Mucosa of stomach (tissue), 1 donor: ENCODE measurements at regions not wholly inside any gene's neighbourhood (a gene's known extent, or its start where the extent isn't known, plus 50 kb on each side); places are given as distances from the start of the nearest gene placed in this dataset.

ENCODE experiments used
- H3K27me3 ChIP-seq: one replicate; pipeline ENCODE4 v1.7.0; 2013; ENCODE audit warnings: mild to moderate bottlenecking, low read length; ENCODE audit not compliant: control insufficient read depth, insufficient read depth
- H3K36me3 ChIP-seq: one replicate; pipeline ENCODE4 v1.7.0; 2013; ENCODE audit warnings: low read length; ENCODE audit not compliant: control insufficient read depth, insufficient read depth
- H3K4me1 ChIP-seq: one replicate; pipeline ENCODE4 v1.7.0; 2013; ENCODE audit warnings: mild to moderate bottlenecking, low read length; ENCODE audit not compliant: control insufficient read depth, insufficient read depth
- H3K4me3 ChIP-seq: one replicate; pipeline ENCODE4 v1.7.0; 2013; ENCODE audit warnings: low read length
- H3K9ac ChIP-seq: one replicate; pipeline ENCODE4 v1.7.0; 2013; ENCODE audit warnings: mild to moderate bottlenecking, low read length, moderate library complexity
- H3K9me3 ChIP-seq: one replicate; pipeline ENCODE4 v1.7.0; 2013; ENCODE audit warnings: mild to moderate bottlenecking, low read length, moderate library complexity; ENCODE audit not compliant: control insufficient read depth
- donor health status: Pancreatic carcinoma.

DNA sequence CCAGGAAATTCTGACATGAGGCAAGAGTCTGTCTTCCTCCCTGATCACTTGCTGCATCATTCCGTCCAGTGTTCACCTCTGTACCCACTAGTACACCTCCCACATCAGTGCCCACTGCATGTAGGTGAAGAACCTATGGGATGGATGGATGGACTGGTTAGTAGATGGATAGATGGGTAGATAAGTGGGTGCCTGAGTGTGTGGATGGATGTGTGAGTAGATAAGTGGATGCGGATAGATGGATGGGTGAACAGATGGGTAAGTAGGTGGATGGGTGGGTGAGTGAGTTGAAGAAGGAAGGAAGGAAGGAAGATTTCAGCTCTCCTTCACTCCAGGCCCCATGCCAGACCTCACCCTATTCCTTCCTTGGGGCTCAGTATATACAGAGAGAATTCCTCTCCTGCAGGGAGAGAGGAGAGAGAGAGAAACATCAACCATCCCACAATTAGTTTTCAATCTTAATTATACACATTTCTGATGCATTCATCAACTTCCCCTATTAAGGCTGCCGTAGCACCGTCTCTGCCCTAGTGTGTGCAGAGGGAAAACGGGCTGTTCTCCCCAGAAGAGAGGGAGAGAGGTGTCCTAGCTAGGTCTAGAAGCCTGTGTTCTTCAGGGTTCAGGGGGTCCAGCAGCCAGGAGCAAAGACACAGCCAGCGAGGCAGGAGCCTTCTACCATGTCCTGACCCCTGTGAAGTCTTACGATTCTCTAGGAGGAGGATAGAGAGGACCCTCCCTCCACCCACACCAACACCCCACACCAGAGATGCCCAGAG, 125.3 kb downstream of the BUD13 start:
- Histone ChIP-seq H3K9me3 (no peaks in the 10 kb centered on the region), H3K4me1 (no peaks in the 10 kb centered on the region), H3K9ac (no peak overlapping the region), H3K36me3 (no peaks in the 10 kb centered on the region), H3K4me3 (no peak overlapping the region), H3K27me3 (no peaks in the 10 kb centered on the region)

DNA sequence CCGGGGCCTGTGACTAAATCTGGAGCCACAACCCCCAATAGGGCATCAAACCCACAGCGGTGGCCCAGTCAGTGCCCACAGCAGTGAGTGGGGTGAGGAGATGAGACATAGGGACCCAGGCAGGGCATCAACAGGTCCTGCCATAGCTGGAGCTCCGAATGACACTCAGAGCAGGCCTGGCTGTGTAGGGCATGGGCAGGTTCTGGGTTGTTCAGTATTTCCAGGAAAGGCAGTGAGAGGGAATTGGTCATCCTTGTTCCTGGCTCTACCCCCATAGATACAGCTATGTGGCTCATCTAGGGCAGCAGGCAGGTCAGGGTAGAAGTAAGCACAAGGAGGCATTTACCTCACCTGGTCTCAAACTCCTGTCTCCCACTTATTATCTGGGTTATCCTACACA, 126.6 kb downstream of the BUD13 start:
- H3K36me3 ChIP-seq, result no peaks in the 10 kb centered on the region
- no peak overlapping the region for H3K9ac ChIP-seq
- no peaks in the 10 kb centered on the region for H3K4me1 ChIP-seq
- H3K27me3 ChIP-seq, result no peaks in the 10 kb centered on the region
- H3K9me3 ChIP-seq, result no peaks in the 10 kb centered on the region
- no peak overlapping the region for H3K4me3 ChIP-seq

DNA sequence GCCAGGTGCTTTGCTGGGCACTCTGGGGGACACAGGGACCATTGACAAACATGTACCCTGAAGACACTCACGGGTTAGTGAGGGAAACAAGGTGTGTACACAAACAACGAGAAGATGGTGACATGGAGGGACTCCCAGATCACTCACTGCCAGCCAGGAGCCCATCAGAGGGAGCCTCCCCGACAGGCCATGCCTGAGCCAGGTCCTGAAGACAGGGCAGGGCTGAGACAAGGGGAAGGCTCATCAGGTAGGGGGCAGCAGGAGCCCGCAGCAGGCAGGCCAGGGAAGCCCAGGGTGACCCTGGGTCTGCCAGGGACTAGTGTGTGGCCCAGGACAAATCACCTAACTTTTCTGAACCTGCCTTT, 127.9 kb downstream of the BUD13 start:
- H3K9ac ChIP-seq, result no peak overlapping the region
- no peaks in the 10 kb centered on the region for H3K9me3 ChIP-seq
- no peaks in the 10 kb centered on the region for H3K36me3 ChIP-seq
- no peak overlapping the region for H3K4me3 ChIP-seq
- H3K27me3 ChIP-seq, result no peaks in the 10 kb centered on the region
- no peaks in the 10 kb centered on the region for H3K4me1 ChIP-seq

DNA sequence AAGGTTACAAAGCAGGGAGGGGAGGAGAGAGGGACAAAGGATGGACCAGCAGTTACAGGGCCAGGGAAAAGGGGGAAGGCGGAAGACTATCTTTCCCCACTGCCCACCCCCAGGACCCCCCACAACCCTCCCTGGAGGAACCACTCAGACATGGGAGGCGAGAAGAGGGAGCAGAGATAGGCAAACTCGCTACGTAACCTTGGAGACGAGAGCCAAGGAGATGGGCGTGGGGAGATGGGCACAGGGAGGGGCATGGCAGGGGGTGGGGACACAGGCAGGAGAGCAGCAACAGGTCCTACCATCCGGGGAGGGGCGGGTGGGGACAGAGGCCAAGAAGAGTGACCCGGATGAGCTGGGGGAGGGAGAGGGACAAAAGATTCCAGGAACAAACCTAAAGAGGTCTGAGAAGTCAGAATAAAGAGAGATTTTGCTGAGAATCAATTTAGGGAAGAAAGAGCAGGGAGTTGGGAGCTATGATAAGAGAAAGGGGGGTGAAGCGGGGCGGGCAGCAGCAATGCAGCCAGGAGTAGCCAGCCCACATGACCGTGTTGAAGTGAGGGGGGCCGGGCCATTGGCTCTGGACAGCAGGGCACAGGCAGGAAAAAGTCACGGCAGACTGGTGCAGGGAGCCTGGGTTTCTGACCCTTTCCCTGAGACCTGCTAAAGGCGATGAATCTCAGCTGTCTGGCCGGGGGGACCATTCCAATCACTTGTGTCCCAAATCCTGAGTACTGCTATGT, 128.4 kb downstream of the BUD13 start:
- H3K9me3 ChIP-seq, result no peaks in the 10 kb centered on the region
- H3K9ac ChIP-seq, result no peak overlapping the region
- no peak overlapping the region for H3K4me3 ChIP-seq
- no peaks in the 10 kb centered on the region for H3K27me3 ChIP-seq
- no peaks in the 10 kb centered on the region for H3K4me1 ChIP-seq
- H3K36me3 ChIP-seq, result no peaks in the 10 kb centered on the region

DNA sequence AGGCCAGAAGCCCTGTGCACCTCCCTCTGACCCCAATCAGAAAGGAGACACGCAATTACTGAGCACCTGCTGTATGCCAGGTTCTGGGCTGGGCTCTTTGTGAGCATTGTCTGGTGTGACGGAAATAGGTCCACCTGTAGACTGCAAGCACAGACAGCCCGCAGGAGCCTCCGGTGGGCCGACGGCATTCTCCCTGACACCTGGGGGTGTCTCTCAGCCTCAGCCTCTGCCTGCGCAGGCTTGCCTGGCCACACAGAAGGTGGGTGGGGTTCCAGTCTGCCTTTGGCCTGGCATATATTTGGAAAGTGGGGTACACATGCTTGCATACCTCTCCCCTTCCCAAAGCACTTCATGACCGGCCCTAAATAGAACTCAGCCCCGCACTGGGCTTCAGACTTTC, 129.3 kb downstream of the BUD13 start:
- H3K4me3 ChIP-seq, result no peak overlapping the region
- H3K36me3 ChIP-seq, result no peaks in the 10 kb centered on the region
- H3K9me3 ChIP-seq, result no peaks in the 10 kb centered on the region
- no peak overlapping the region for H3K9ac ChIP-seq
- H3K4me1 ChIP-seq, result no peaks in the 10 kb centered on the region
- no peaks in the 10 kb centered on the region for H3K27me3 ChIP-seq

DNA sequence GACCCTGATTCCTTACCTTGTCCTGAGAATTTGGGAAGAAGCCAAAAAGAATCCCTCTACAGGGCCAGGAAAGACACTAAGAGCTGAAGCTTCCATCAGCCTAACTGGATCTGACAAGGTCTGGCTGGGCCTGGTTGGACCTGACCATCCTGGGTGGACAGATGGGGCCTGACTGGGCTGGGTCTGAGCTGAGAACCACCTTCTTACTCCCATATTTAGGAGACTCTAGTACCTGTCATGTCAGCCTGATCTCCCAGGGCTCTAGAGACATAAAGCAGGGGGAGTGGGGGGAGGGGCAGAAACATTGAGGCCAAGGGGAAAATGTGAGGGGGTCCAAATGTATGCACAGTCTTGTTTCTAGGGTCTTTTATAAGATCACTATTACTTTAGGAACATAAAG, 129.9 kb downstream of the BUD13 start:
- H3K9ac ChIP-seq, result no peak overlapping the region
- no peaks in the 10 kb centered on the region for H3K4me1 ChIP-seq
- H3K36me3 ChIP-seq, result no peaks in the 10 kb centered on the region
- H3K27me3 ChIP-seq, result no peaks in the 10 kb centered on the region
- no peak overlapping the region for H3K4me3 ChIP-seq
- no peaks in the 10 kb centered on the region for H3K9me3 ChIP-seq

DNA sequence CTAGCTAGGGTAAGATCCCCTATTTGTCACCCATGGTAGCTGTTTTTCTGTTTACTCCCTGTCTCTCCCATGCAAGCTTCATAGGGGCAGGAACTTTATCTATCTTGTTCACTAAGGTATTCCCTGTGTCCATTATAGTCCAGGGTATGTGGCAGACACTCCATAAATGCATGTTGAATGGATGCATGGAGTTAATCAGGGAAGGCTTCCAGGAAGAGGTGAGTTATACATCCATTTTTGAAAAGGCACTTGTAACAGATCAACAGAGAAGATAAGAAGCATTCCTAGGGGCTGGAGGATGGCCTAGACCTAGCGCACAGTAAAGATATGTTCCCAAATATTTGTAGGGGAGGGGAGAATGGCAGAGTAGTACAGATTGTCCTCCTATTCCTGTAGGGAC, 130.3 kb downstream of the BUD13 start:
- no peaks in the 10 kb centered on the region for H3K36me3 ChIP-seq

DNA sequence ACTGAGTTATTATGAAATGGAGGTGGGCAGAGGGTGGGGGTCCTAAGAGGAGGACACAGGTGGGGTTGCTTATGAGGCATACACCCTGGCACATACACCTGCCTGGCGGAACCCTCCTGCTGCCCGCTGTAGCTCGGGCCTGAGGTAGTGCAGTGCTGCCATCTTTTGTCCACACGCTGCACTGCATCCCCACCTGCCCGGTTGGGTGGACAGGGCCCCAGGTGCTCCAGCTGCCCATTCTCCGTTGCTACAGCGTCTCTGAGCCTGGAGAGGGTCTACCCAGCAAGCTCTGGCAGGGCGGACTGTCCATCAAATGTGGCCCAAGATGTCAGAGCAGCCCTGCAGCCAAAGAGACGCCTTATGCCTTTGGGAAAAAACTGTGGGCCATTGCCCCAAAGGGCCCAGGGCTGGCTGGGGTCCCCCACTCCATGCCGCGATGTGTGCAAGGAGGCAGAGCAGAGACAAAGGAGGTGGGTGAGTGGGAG, 131.2 kb downstream of the BUD13 start:
- Histone ChIP-seq H3K9me3 (no peaks in the 10 kb centered on the region), H3K9ac (no peak overlapping the region), H3K36me3 (no peaks in the 10 kb centered on the region), H3K4me1 (no peaks in the 10 kb centered on the region), H3K27me3 (no peaks in the 10 kb centered on the region), H3K4me3 (no peak overlapping the region)

More for the DNA sequence above, 130.3 kb downstream of the BUD13 start:
- Histone ChIP-seq H3K9ac (no peak overlapping the region), H3K27me3 (no peaks in the 10 kb centered on the region), H3K4me1 (no peaks in the 10 kb centered on the region), H3K9me3 (no peaks in the 10 kb centered on the region), H3K4me3 (no peak overlapping the region)

DNA sequence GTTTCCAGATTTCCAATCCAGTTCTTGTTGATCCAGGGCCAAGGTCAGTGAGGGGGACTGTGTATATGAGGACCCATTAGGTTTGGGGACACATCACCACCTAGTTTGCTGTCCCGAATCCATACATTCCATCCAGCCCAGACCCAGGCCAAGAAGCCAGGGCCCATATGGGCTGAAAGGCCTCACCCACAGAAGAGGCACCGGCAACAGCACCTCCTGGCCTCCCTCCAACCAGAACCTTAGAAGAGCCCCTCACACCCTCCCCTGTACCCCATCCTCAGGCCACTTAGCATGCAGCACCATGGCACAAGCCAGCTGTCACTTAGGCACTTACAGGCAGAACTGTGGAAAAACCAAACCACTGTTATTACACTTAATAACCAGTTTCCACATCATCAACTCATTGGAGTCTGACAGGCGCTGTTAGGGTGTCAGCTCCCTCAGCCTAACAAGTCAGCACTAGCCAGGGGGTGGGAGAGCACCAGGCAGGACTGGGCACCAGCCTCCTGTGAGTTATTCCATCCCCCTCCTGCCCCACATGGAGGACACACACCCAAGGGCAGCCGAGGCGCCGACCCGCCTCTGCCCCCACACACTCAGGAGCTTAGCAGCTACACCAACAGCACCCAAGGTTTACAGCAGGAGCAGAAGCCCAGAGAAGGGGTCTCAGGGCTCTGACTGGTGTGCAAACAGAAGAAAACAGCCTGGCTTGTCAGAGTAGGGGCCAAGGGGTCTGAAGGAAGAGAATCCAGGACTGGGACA, 132.0 kb downstream of the BUD13 start:
- no peaks in the 10 kb centered on the region for H3K4me1 ChIP-seq
- no peaks in the 10 kb centered on the region for H3K9me3 ChIP-seq
- no peak overlapping the region for H3K4me3 ChIP-seq
- H3K9ac ChIP-seq, result no peak overlapping the region
- no peaks in the 10 kb centered on the region for H3K27me3 ChIP-seq
- no peaks in the 10 kb centered on the region for H3K36me3 ChIP-seq

DNA sequence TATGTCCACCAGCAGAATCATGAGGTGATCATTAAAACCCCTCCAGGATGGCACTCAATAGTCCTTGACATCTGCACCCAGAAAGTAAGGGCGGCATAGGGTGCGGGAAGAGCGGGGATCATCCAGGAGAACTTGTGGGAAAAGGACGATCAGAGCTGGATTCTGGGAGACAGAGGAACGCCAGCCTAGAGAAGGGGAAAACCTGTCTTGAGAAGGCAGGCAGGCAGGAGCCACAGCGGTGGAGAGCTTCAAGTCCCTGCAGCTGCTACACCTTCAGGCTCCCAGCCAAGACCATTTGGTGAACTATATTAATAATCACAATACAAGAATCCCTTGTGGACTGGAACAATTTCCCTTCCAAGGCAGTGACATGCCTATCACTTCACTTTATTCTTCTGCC, 134.3 kb downstream of the BUD13 start:
- Histone ChIP-seq H3K27me3 (no peaks in the 10 kb centered on the region), H3K9ac (no peak overlapping the region), H3K4me3 (no peak overlapping the region), H3K9me3 (no peaks in the 10 kb centered on the region), H3K36me3 (no peaks in the 10 kb centered on the region), H3K4me1 (no peaks in the 10 kb centered on the region)

DNA sequence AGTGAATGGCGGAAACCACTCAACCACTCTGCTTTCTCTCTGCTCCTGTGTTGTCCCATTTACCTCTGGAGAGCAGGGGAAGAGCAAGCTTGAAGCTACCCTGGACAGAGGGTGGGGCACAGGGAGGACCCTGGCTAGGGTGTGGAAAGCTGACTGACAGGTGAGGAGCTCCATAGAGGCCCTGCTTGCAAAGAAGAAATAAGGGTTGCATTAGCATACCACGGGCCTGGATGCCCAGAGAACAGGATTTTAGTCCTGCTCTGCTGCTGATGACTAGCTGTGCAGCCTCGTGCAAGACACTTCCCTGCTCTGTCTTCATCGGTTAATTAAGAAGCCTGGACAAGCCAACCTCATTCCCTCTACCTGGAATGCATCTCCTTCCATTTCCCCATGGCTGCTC, 135.0 kb downstream of the BUD13 start:
- Histone ChIP-seq H3K4me3 (no peak overlapping the region), H3K9me3 (no peaks in the 10 kb centered on the region), H3K27me3 (no peaks in the 10 kb centered on the region), H3K9ac (no peak overlapping the region), H3K36me3 (no peaks in the 10 kb centered on the region), H3K4me1 (no peaks in the 10 kb centered on the region)

DNA sequence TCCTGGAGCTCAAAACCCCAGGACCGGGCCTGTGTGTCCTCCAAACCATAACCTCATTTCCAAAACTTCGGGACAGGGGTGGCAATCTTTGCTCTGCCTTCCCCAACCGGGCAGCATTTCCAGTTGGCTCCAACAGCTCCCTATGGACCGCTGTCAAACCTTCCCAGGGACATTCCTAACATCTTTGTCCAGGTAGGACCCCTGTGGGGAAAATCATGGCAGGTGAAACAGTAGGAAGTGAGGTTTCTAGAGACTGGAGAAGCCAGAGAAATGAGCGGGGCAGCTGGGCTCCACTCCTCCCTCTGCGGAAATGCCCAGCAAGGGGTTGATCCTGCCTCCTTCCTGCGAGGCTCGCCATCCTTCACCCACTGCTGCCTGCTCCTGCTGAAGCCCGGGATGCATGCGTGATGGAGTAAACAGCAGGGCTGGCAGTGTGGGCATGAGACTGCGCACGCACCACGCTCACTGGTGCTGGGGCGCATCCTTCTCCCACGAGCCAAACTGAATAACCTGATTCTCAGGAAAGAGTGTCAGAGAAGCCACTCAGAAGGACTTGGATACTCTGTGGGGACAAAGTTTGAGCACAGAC, 136.4 kb downstream of the BUD13 start:
- no peaks in the 10 kb centered on the region for H3K4me1 ChIP-seq
- H3K9ac ChIP-seq, result no peak overlapping the region
- H3K27me3 ChIP-seq, result no peaks in the 10 kb centered on the region
- H3K4me3 ChIP-seq, result no peak overlapping the region
- no peaks in the 10 kb centered on the region for H3K36me3 ChIP-seq
- H3K9me3 ChIP-seq, result no peaks in the 10 kb centered on the region
